ENCODE measurements at regions not wholly inside any gene's neighbourhood (a gene's known extent, or its start where the extent isn't known, plus 50 kb on each side); places are given as distances from the start of the nearest gene placed in this dataset.

GRCh38 chr4:151473521-151474097 is 64.6 kb downstream of the FHIP1A start:
- Histone ChIP-seq H2BK15ac (ENCODE audit: low read depth, low read length) (no peak overlapping the region), H3K18ac (ENCODE audit: low read depth, low read length) (no peak overlapping the region), H4K91ac (ENCODE audit: insufficient read depth, low read depth, low read length) (no peak overlapping the region), H4K5ac (ENCODE audit: low read depth, low read length) (no peak overlapping the region), H3K79me1 (ENCODE audit: low read depth in 1 of 2, low read length in 2 of 2) (no peaks in the 10 kb centered on the region), H2AK5ac (ENCODE audit: low read depth, low read length) (no peak overlapping the region), H3K14ac (replicated peaks; ENCODE audit: low read depth, low read length) (no peak overlapping the region), H2AK9ac (replicated peaks; ENCODE audit: low read depth, low read length, poor library complexity) (no peak overlapping the region), H3K4me2 (ENCODE audit: low read depth, low read length) (no peak overlapping the region), H3K9me1 (ENCODE audit: insufficient read depth, low read length) (0 out of 2 replicates have a peak, but pooled peaks cover 2% of the 10 kb centered on the region), H3K9me3 (ENCODE audit: control insufficient read depth, insufficient read depth, low read length) (no peaks in the 10 kb centered on the region), H2BK20ac (ENCODE audit: low read depth, low read length) (no peak overlapping the region), H3K56ac (ENCODE audit: extremely low read depth, insufficient read depth, low read length) (no peak overlapping the region), H3K27ac (ENCODE audit: insufficient read depth, low read length) (no peak overlapping the region), H3K4me1 (ENCODE audit: control insufficient read depth, insufficient read depth, low read length) (no peaks in the 10 kb centered on the region), H3K4me3 (ENCODE audit: insufficient read depth, low read depth, low read length) (no peak overlapping the region), H4K8ac (ENCODE audit: low read depth in 2 of 2, low read length in 2 of 2) (no peak overlapping the region), H3K36me3 (ENCODE audit: control insufficient read depth, insufficient read depth, low read length) (no peaks in the 10 kb centered on the region), H2BK5ac (ENCODE audit: low read depth, low read length, poor library complexity, severe bottlenecking) (no peak overlapping the region), H4K20me1 (ENCODE audit: insufficient read depth, low read length) (no peaks in the 10 kb centered on the region), H3K4ac (ENCODE audit: low read depth, low read length) (no peak overlapping the region), H3K27me3 (ENCODE audit: control insufficient read depth, insufficient read depth, low read length) (peaks cover 7% of the 10 kb centered on the region; the same call in 1 of the 2 replicates), H3K9ac (ENCODE audit: low read depth, low read length) (no peak overlapping the region), H3K23ac (ENCODE audit: low read depth, low read length) (no peak overlapping the region), H2AFZ (replicated peaks; ENCODE audit: low read length, poor library complexity) (no peak overlapping the region), H2BK120ac (ENCODE audit: low read depth, low read length) (no peak overlapping the region)
- no TSS peak for BruUV-seq (replicated peaks)
- POLR2A ChIA-PET (ENCODE audit: unreplicated experiment): no interaction called here
- dilution Hi-C loops (cut with HindIII; ENCODE audit: low sequenced_read_pairs, unreplicated experiment) (no loop called here), in situ Hi-C loops (cut with MboI; ENCODE audit: low sequenced_read_pairs) (no loop called here), intact Hi-C loops (cut with micrococcal nuclease) (no loop called here)
- TF ChIP-seq USF2 (IDR thresholded peaks at IDR 0.05; ENCODE audit: low read depth, low read length) (no peak), RAD21 (IDR thresholded peaks at IDR 0.05; ENCODE audit: low read length) (no peak), FOS (IDR thresholded peaks at IDR 0.05; ENCODE audit: low read depth, low read length) (no peak)
- no peak for ATAC-seq (ENCODE audit: low read depth)
- CTCF ChIA-PET: interaction anchor here (0.7 to 1.5 kb wide), 3 partner anchors 19 to 375 kb away, joined by 3 to 5 read pairs (median 3); no protein-coding TSS in a partner anchor
- no peak for DNase-seq

Data from IMR-90 (cell line).